HL-60 (cell line): ENCODE measurements at regions not wholly inside any gene's neighbourhood (a gene's known extent, or its start where the extent isn't known, plus 50 kb on each side); places are given as distances from the start of the nearest gene placed in this dataset.

Source experiments
- DNase-seq, 2 experiments: peaks; one replicate each; pipeline ENCODE4 v3.0.0-alpha.2; 2010 to 2020; ENCODE audit warnings: low read depth in 1 of 2, low spot score in 1 of 2
- H3K27ac ChIP-seq: fragments of 250-450 bp; sonication (Bioruptor Pico); replicated peaks from 2 replicates; pipeline ENCODE4 v1.5.1; 2020; ENCODE audit warnings: mild to moderate bottlenecking, moderate library complexity
- H3K27me3 ChIP-seq: fragments of 250-450 bp; sonication (Bioruptor Pico); 2 replicates; pipeline ENCODE4 v1.5.1; 2021; ENCODE audit warnings: mild to moderate bottlenecking, moderate library complexity; ENCODE audit not compliant: insufficient read depth, poor library complexity, severe bottlenecking
- H3K4me3 ChIP-seq: replicated peaks from 2 replicates; pipeline ENCODE4 v1.5.1; 2011; ENCODE audit warnings: mild to moderate bottlenecking, control low read depth, low read length; ENCODE audit not compliant: insufficient read depth
- GABPA ChIP-seq: IDR thresholded peaks from 2 replicates; pipeline ENCODE4 v1.6.1; 2012; ENCODE audit warnings: low read depth
- POLR2AphosphoS5 ChIP-seq: IDR thresholded peaks from 2 replicates; pipeline ENCODE4 v1.6.1; 2012; ENCODE audit warnings: low read depth
- REST ChIP-seq: IDR thresholded peaks from 2 replicates; pipeline ENCODE4 v1.6.1; 2012; ENCODE audit warnings: low read depth; ENCODE audit not compliant: insufficient replicate concordance
- SPI1 ChIP-seq: IDR thresholded peaks from 2 replicates; pipeline ENCODE4 v1.6.1; 2012; ENCODE audit warnings: low read depth, mild to moderate bottlenecking, borderline replicate concordance
- TF ChIP-seq, protein P1 (sequence below): IDR thresholded peaks from one replicate; pipeline ENCODE4 v1.5.1; 2011; ENCODE audit warnings: low read length, control low read depth, inconsistent platforms; ENCODE audit not compliant: insufficient read depth

GRCh38 chr15:69533522-69533921 is 80.9 kb downstream of the RPLP1 start:
- Histone ChIP-seq H3K27ac (no peak overlapping the region), H3K27me3 (no peaks in the 10 kb centered on the region), H3K4me3 (no peak overlapping the region)
- no peak for DNase-seq
- TF ChIP-seq POLR2AphosphoS5 (no peak), SPI1 (no peak), GABPA (no peak), REST (no peak)
- TF ChIP-seq, protein P1, sequence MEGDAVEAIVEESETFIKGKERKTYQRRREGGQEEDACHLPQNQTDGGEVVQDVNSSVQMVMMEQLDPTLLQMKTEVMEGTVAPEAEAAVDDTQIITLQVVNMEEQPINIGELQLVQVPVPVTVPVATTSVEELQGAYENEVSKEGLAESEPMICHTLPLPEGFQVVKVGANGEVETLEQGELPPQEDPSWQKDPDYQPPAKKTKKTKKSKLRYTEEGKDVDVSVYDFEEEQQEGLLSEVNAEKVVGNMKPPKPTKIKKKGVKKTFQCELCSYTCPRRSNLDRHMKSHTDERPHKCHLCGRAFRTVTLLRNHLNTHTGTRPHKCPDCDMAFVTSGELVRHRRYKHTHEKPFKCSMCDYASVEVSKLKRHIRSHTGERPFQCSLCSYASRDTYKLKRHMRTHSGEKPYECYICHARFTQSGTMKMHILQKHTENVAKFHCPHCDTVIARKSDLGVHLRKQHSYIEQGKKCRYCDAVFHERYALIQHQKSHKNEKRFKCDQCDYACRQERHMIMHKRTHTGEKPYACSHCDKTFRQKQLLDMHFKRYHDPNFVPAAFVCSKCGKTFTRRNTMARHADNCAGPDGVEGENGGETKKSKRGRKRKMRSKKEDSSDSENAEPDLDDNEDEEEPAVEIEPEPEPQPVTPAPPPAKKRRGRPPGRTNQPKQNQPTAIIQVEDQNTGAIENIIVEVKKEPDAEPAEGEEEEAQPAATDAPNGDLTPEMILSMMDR = no peak

- no peak overlapping the region for H3K4me3 ChIP-seq
- DNase-seq = peak in 1 of 2 experiments; percentile 26
- no peak for TF ChIP-seq REST
- TF ChIP-seq SPI1 = no peak
- no peak for TF ChIP-seq POLR2AphosphoS5
- TF ChIP-seq, protein P1 = no peak
- TF ChIP-seq GABPA = no peak
- H3K27ac ChIP-seq = no peak overlapping the region
- no peaks in the 10 kb centered on the region for H3K27me3 ChIP-seq
Measured at GRCh38 chr15:69535101-69535638, 82.6 kb downstream of the RPLP1 start.

DNA sequence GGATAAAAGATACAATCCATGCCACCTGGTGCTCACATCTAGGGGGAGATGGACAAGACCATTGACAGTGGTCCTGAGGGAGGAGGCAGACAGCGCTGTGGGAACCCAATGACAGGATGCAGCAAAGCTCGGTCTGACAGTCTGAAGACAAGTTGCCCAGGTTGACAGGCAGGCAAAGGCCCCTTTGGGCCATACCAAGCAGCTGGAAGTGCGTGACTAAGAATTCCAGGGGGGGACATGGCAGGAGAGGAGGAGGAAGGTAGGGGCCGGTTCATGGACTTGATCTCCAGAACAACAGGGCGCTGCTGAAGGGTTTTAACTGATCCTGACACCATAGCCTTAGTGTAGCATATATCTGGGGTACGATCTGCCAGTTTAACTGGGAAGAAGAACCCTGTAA is 83.4 kb downstream of the RPLP1 start:
- TF ChIP-seq POLR2AphosphoS5 (no peak), REST (no peak), GABPA (no peak), SPI1 (no peak)
- TF ChIP-seq, protein P1 = no peak

More for the DNA sequence above, 83.4 kb downstream of the RPLP1 start:
- no peaks in the 10 kb centered on the region for H3K27me3 ChIP-seq
- no peak overlapping the region for H3K27ac ChIP-seq
- DNase-seq = no peak
- H3K4me3 ChIP-seq = no peak overlapping the region
